Rectal smooth muscle tissue (tissue), 1 donor: ENCODE measurements at regions not wholly inside any gene's neighbourhood (a gene's known extent, or its start where the extent isn't known, plus 50 kb on each side); places are given as distances from the start of the nearest gene placed in this dataset.

Source experiments
- H3K27ac ChIP-seq: one replicate; pipeline ENCODE4 v1.7.0; 2013; ENCODE audit warnings: low read depth, low read length, inconsistent platforms
- H3K27me3 ChIP-seq: one replicate; pipeline ENCODE4 v1.7.0; 2013; ENCODE audit warnings: low read length; ENCODE audit not compliant: control insufficient read depth, insufficient read depth
- H3K36me3 ChIP-seq: one replicate; pipeline ENCODE4 v1.7.0; 2013; ENCODE audit warnings: low read length; ENCODE audit not compliant: control insufficient read depth, insufficient read depth
- H3K4me1 ChIP-seq: one replicate; pipeline ENCODE4 v1.7.0; 2013; ENCODE audit warnings: low read length; ENCODE audit not compliant: control insufficient read depth, insufficient read depth
- H3K4me3 ChIP-seq: one replicate; pipeline ENCODE4 v1.7.0; 2013; ENCODE audit warnings: low read length
- H3K9ac ChIP-seq: one replicate; pipeline ENCODE4 v1.7.0; 2013; ENCODE audit warnings: low read length

- Histone ChIP-seq H3K4me1 (no peaks in the 10 kb centered on the region), H3K27ac (no peak overlapping the region), H3K27me3 (no peaks in the 10 kb centered on the region), H3K4me3 (no peak overlapping the region), H3K9ac (no peak overlapping the region), H3K36me3 (no peaks in the 10 kb centered on the region)
Measured at GRCh38 chr16:66315210-66315825, 51.2 kb upstream of the CDH5 start.

GRCh38 chr16:66311306-66311705 lies 55.2 kb upstream of the CDH5 start:
- H3K9ac ChIP-seq = no peak overlapping the region
- no peaks in the 10 kb centered on the region for H3K4me1 ChIP-seq
- no peaks in the 10 kb centered on the region for H3K27me3 ChIP-seq
- H3K27ac ChIP-seq = no peak overlapping the region
- H3K36me3 ChIP-seq = no peaks in the 10 kb centered on the region
- H3K4me3 ChIP-seq = no peak overlapping the region

- H3K9ac ChIP-seq = no peak overlapping the region
- H3K36me3 ChIP-seq = no peaks in the 10 kb centered on the region
- H3K27ac ChIP-seq = no peak overlapping the region
- H3K4me3 ChIP-seq = no peak overlapping the region
- no peaks in the 10 kb centered on the region for H3K27me3 ChIP-seq
- no peaks in the 10 kb centered on the region for H3K4me1 ChIP-seq
Measured at GRCh38 chr16:66309215-66309807, 57.2 kb upstream of the CDH5 start.

GRCh38 chr16:66308096-66308495 lies 58.4 kb upstream of the CDH5 start:
- Histone ChIP-seq H3K4me3 (no peak overlapping the region), H3K9ac (no peak overlapping the region), H3K36me3 (no peaks in the 10 kb centered on the region), H3K27me3 (no peaks in the 10 kb centered on the region), H3K4me1 (no peaks in the 10 kb centered on the region), H3K27ac (no peak overlapping the region)

- Histone ChIP-seq H3K9ac (no peak overlapping the region), H3K27ac (no peak overlapping the region)
Measured at GRCh38 chr16:66306366-66307150, 59.9 kb upstream of the CDH5 start.

GRCh38 chr16:66304961-66305360 lies 61.5 kb upstream of the CDH5 start:
- Histone ChIP-seq H3K9ac (no peak overlapping the region), H3K36me3 (no peaks in the 10 kb centered on the region), H3K4me3 (no peak overlapping the region), H3K27me3 (no peaks in the 10 kb centered on the region), H3K4me1 (no peaks in the 10 kb centered on the region), H3K27ac (no peak overlapping the region)

More at GRCh38 chr16:66306366-66307150, 59.9 kb upstream of the CDH5 start:
- no peaks in the 10 kb centered on the region for H3K27me3 ChIP-seq
- H3K4me1 ChIP-seq = no peaks in the 10 kb centered on the region
- no peak overlapping the region for H3K4me3 ChIP-seq
- H3K36me3 ChIP-seq = no peaks in the 10 kb centered on the region

GRCh38 chr16:66304151-66304550 lies 62.3 kb upstream of the CDH5 start:
- no peaks in the 10 kb centered on the region for H3K4me1 ChIP-seq
- H3K4me3 ChIP-seq = no peak overlapping the region

GRCh38 chr16:66300501-66300900 lies 66.0 kb upstream of the CDH5 start:
- Histone ChIP-seq H3K36me3 (no peaks in the 10 kb centered on the region), H3K4me3 (no peak overlapping the region), H3K4me1 (no peaks in the 10 kb centered on the region), H3K9ac (no peak overlapping the region), H3K27me3 (no peaks in the 10 kb centered on the region), H3K27ac (no peak overlapping the region)

More at GRCh38 chr16:66304151-66304550, 62.3 kb upstream of the CDH5 start:
- Histone ChIP-seq H3K36me3 (no peaks in the 10 kb centered on the region), H3K27me3 (no peaks in the 10 kb centered on the region), H3K9ac (no peak overlapping the region), H3K27ac (no peak overlapping the region)

- no peaks in the 10 kb centered on the region for H3K27me3 ChIP-seq
- H3K4me1 ChIP-seq = no peaks in the 10 kb centered on the region
- H3K27ac ChIP-seq = no peak overlapping the region
- no peaks in the 10 kb centered on the region for H3K36me3 ChIP-seq
- no peak overlapping the region for H3K9ac ChIP-seq
- H3K4me3 ChIP-seq = no peak overlapping the region
Measured at GRCh38 chr16:66300037-66300436, 66.5 kb upstream of the CDH5 start.

- H3K27me3 ChIP-seq = no peaks in the 10 kb centered on the region
- no peak overlapping the region for H3K9ac ChIP-seq
- H3K27ac ChIP-seq = no peak overlapping the region
- no peaks in the 10 kb centered on the region for H3K4me1 ChIP-seq
- H3K4me3 ChIP-seq = no peak overlapping the region
- no peaks in the 10 kb centered on the region for H3K36me3 ChIP-seq
Measured at GRCh38 chr16:66299349-66299748, 67.1 kb upstream of the CDH5 start.

- Histone ChIP-seq H3K36me3 (no peaks in the 10 kb centered on the region), H3K27ac (no peak overlapping the region), H3K9ac (no peak overlapping the region), H3K27me3 (no peaks in the 10 kb centered on the region), H3K4me3 (no peak overlapping the region), H3K4me1 (no peaks in the 10 kb centered on the region)
Measured at GRCh38 chr16:66298571-66299120, 67.8 kb upstream of the CDH5 start.

- H3K36me3 ChIP-seq = no peaks in the 10 kb centered on the region
- H3K27ac ChIP-seq = no peak overlapping the region
- no peaks in the 10 kb centered on the region for H3K27me3 ChIP-seq
- no peak overlapping the region for H3K9ac ChIP-seq
- H3K4me1 ChIP-seq = no peaks in the 10 kb centered on the region
- H3K4me3 ChIP-seq = no peak overlapping the region
Measured at GRCh38 chr16:66298006-66298405, 68.5 kb upstream of the CDH5 start.
